H1 (cell line): ENCODE measurements at regions not wholly inside any gene's neighbourhood (a gene's known extent, or its start where the extent isn't known, plus 50 kb on each side); places are given as distances from the start of the nearest gene placed in this dataset.

Source experiments
- RAD21 ChIP-seq, 2 experiments: IDR thresholded peaks in 1 of 2; conservative IDR thresholded peaks in 1 of 2; 2 replicates each; pipeline ENCODE4 v1.6.1; 2011; ENCODE audit warnings: low read depth in 2 of 2, low read length in 2 of 2, improper control_type of control experiment in 1 of 2, inconsistent platforms in 1 of 2, mild to moderate bottlenecking in 1 of 2, moderate library complexity in 1 of 2
- TF ChIP-seq, protein P1 (sequence below): IDR thresholded peaks from 2 replicates; pipeline ENCODE4 v1.6.1; 2011; ENCODE audit warnings: low read depth, mild to moderate bottlenecking, low read length; ENCODE audit not compliant: insufficient read depth

DNA sequence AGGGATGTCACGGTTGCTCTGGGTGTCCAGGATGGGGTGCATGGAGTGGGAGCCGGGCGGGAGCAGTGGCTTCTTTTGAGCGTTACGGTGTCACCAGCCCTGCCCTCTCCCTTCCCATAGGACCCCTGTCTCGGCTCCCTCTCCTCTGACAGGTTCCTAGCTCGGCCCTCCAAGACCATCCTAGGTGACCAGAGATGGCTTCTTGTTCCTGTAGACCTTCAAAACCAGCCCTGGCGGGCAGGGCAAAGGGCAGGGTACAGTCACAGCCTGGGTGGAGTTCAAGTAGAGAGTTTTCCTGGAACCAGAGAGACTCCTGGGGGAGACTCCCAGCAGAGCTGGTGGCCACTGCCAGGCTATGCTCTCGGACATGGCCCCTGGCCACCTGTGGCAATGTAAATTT lies 345.6 kb upstream of the AJAP1 start:
- TF ChIP-seq, protein P1, sequence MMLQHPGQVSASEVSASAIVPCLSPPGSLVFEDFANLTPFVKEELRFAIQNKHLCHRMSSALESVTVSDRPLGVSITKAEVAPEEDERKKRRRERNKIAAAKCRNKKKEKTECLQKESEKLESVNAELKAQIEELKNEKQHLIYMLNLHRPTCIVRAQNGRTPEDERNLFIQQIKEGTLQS: no peak
- no peak for TF ChIP-seq RAD21 (IDR thresholded peaks at IDR 0.05 in 1 of 2, conservative IDR thresholded peaks at IDR 0.05 in 1 of 2; ENCODE audit: low read depth in 2 of 2, low read length in 2 of 2)
